OCI-LY3 (cell line): ENCODE measurements at regions not wholly inside any gene's neighbourhood (a gene's known extent, or its start where the extent isn't known, plus 50 kb on each side); places are given as distances from the start of the nearest gene placed in this dataset.

ENCODE experiments used
- EZH2phosphoT487 ChIP-seq: fragments of 200-600 bp; shearing (Covaris generic); IDR thresholded peaks from 2 replicates; pipeline ENCODE4 v1.6.1; 2018; ENCODE audit warnings: antibody characterized with exemption, mixed run types, low read depth
- TF ChIP-seq, protein P1 (sequence below): fragments of 200-600, 300-600 bp; sonication (generic); IDR thresholded peaks from 2 replicates; pipeline ENCODE4 v1.5.1; 2014; ENCODE audit warnings: antibody characterized with exemption, low read length, low read depth

DNA sequence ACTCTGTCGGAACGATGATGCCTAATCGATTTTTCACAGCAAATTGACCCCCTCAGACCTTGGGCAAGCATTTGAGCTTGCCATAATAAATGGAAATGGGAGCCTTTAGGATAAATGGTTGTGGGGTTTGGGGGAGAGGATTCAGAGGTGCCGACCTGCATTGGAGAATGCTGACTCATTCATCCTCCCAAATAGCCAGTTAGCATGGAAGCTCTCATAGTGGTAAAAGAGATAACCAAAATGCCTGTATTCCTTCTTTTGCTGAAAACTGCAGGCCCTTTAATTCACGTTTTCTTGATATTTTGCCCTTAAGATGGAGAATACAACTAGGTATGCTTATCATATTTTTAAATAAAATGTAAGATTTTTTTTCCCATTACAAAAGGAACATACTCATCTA, 392.6 kb upstream of the DEPDC1 start:
- TF ChIP-seq, protein P1, sequence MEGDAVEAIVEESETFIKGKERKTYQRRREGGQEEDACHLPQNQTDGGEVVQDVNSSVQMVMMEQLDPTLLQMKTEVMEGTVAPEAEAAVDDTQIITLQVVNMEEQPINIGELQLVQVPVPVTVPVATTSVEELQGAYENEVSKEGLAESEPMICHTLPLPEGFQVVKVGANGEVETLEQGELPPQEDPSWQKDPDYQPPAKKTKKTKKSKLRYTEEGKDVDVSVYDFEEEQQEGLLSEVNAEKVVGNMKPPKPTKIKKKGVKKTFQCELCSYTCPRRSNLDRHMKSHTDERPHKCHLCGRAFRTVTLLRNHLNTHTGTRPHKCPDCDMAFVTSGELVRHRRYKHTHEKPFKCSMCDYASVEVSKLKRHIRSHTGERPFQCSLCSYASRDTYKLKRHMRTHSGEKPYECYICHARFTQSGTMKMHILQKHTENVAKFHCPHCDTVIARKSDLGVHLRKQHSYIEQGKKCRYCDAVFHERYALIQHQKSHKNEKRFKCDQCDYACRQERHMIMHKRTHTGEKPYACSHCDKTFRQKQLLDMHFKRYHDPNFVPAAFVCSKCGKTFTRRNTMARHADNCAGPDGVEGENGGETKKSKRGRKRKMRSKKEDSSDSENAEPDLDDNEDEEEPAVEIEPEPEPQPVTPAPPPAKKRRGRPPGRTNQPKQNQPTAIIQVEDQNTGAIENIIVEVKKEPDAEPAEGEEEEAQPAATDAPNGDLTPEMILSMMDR: no peak
- TF ChIP-seq EZH2phosphoT487: no peak
